GM23338 (cell line): ENCODE measurements at regions not wholly inside any gene's neighbourhood (a gene's known extent, or its start where the extent isn't known, plus 50 kb on each side); places are given as distances from the start of the nearest gene placed in this dataset.

Experiments
- CREB1 ChIP-seq: fragments of 250-450 bp; sonication (Bioruptor Pico); IDR thresholded peaks from 2 replicates; pipeline ENCODE4 v1.5.0; 2020; ENCODE audit warnings: low read depth, mild to moderate bottlenecking, moderate library complexity
- CTCF ChIP-seq, 2 experiments: fragments of 200-600 bp in 1 of 2; sonication (generic) in 1 of 2; conservative IDR thresholded peaks; 2 replicates each; pipeline versions ENCODE4 v1.5.1 to v1.6.1; 2016 to 2017; ENCODE audit warnings: antibody characterized with exemption in 2 of 2, low read depth in 2 of 2, mild to moderate bottlenecking in 2 of 2, moderate library complexity in 1 of 2
- EZH2 ChIP-seq: fragments of 200-600 bp; sonication (generic); IDR thresholded peaks from one replicate; pipeline ENCODE4 v1.8.0; 2017; ENCODE audit warnings: antibody characterized with exemption, mild to moderate bottlenecking, low read depth; ENCODE audit not compliant: unreplicated experiment
- EZH2phosphoT487 ChIP-seq: fragments of 200-600 bp; sonication (generic); IDR thresholded peaks from one replicate; pipeline ENCODE4 v1.8.1; 2018; ENCODE audit warnings: antibody characterized with exemption; ENCODE audit not compliant: unreplicated experiment
- JUNB ChIP-seq: IDR thresholded peaks from one replicate; pipeline ENCODE4 v1.6.1; 2016; ENCODE audit warnings: antibody characterized with exemption; ENCODE audit not compliant: unreplicated experiment
- POLR2AphosphoS5 ChIP-seq: IDR thresholded peaks from 2 replicates; pipeline ENCODE4 v1.6.1; 2016; ENCODE audit warnings: antibody characterized with exemption, low read depth
- REST ChIP-seq: IDR thresholded peaks from one replicate; pipeline ENCODE4 v1.6.1; 2018; ENCODE audit warnings: antibody characterized with exemption; ENCODE audit not compliant: unreplicated experiment
- ZNF114 ChIP-seq: fragments of 250-450 bp; sonication (Bioruptor Pico); IDR thresholded peaks from 2 replicates; pipeline ENCODE4 v1.5.0; 2020; ENCODE audit warnings: mild to moderate bottlenecking, moderate library complexity

- no peak for TF ChIP-seq CTCF (conservative IDR thresholded peaks at IDR 0.05; ENCODE audit: low read depth in 2 of 2)
- TF ChIP-seq POLR2AphosphoS5 = no peak
- TF ChIP-seq EZH2 = no peak
- TF ChIP-seq CREB1 (CRISPR knock-in tag) = no peak
- no peak for TF ChIP-seq JUNB
- no peak for TF ChIP-seq ZNF114 (CRISPR knock-in tag)
- TF ChIP-seq REST = no peak
- TF ChIP-seq EZH2phosphoT487 = no peak
Measured at GRCh38 chr4:177860171-177860570, 417.9 kb upstream of the AGA start.
